Activated naive CD4-positive, alpha-beta T cell treated with anti-CD3 and anti-CD28 coated beads, Interleukin-2, amount 10 ng/mL, durations not matched to agents 7 days and 5 days (primary cell): ENCODE measurements at regions not wholly inside any gene's neighbourhood (a gene's known extent, or its start where the extent isn't known, plus 50 kb on each side); places are given as distances from the start of the nearest gene placed in this dataset.

Experiments
- CTCF ChIA-PET: fragments of 350-600 bp; sonication (Branson Sonifier 250); formaldehyde crosslinking; loops from one replicate; lab custom pipeline; 2021; ENCODE audit warnings: antibody characterized with exemption; lab: Charles Lee
- DNase-seq: peaks from one replicate; pipeline ENCODE4 v3.0.0-alpha.2; 2020
- H3K27ac Mint-ChIP-seq: one replicate; pipeline ENCODE4 v1.8.0; 2021; ENCODE audit warnings: mild to moderate bottlenecking, moderate library complexity, mixed read lengths
- H3K27me3 Mint-ChIP-seq: one replicate; pipeline ENCODE4 v1.8.0; 2021; ENCODE audit warnings: mild to moderate bottlenecking, mixed read lengths
- H3K36me3 Mint-ChIP-seq: one replicate; pipeline ENCODE4 v1.8.0; 2021; ENCODE audit warnings: mixed read lengths
- H3K4me1 Mint-ChIP-seq: one replicate; pipeline ENCODE4 v1.8.0; 2021; ENCODE audit warnings: mixed read lengths
- H3K4me3 Mint-ChIP-seq: one replicate; pipeline ENCODE4 v1.8.0; 2021; ENCODE audit warnings: mild to moderate bottlenecking, moderate library complexity, mixed read lengths
- H3K9me3 Mint-ChIP-seq: one replicate; pipeline ENCODE4 v1.8.0; 2021; ENCODE audit warnings: mixed read lengths

- Mint-ChIP-seq H3K36me3 (no peaks in the 10 kb centered on the region), H3K27ac (no peak overlapping the region), H3K27me3 (peaks cover 14% of the 10 kb centered on the region), H3K9me3 (no peaks in the 10 kb centered on the region), H3K4me3 (no peak overlapping the region), H3K4me1 (no peaks in the 10 kb centered on the region)
- no peak for DNase-seq
- CTCF ChIA-PET, result no interaction called here
These were observed 97.9 kb downstream of the ADRA2C start for GRCh38 chr4:3863841-3864741.

GRCh38 chr4:3864742-3865721 is 98.8 kb downstream of the ADRA2C start:
- H3K4me1 Mint-ChIP-seq, result no peaks in the 10 kb centered on the region
- no peak for DNase-seq
- CTCF ChIA-PET, result no interaction called here
- H3K36me3 Mint-ChIP-seq, result no peaks in the 10 kb centered on the region
- H3K9me3 Mint-ChIP-seq, result no peaks in the 10 kb centered on the region
- peaks cover 19% of the 10 kb centered on the region for H3K27me3 Mint-ChIP-seq
- no peak overlapping the region for H3K27ac Mint-ChIP-seq
- H3K4me3 Mint-ChIP-seq, result no peak overlapping the region

GRCh38 chr4:3865986-3866812 is 100.0 kb downstream of the ADRA2C start:
- Mint-ChIP-seq H3K36me3 (no peaks in the 10 kb centered on the region), H3K4me1 (peaks cover 3% of the 10 kb centered on the region), H3K9me3 (no peaks in the 10 kb centered on the region), H3K27ac (no peak overlapping the region), H3K27me3 (peaks cover 31% of the 10 kb centered on the region), H3K4me3 (no peak overlapping the region)
- DNase-seq, result no peak
- CTCF ChIA-PET, result no interaction called here

DNA sequence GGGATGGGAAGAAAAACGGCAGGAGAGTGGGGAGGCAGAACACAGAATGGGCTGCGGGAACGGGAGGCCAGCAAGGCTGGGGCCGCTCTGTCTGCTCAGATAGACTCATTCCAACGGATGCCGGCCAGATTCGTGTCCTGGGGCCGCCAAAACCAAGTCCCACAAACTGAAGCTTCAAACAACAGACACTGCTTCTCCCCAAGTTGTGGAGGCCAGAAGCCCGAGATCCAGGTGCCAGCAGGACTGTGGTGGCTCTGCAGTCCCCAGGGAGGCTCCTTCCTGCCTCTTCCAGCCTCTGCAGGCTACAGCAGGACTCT is 100.6 kb downstream of the ADRA2C start:
- Mint-ChIP-seq H3K9me3 (no peaks in the 10 kb centered on the region), H3K27me3 (peaks cover 37% of the 10 kb centered on the region), H3K27ac (no peak overlapping the region), H3K4me3 (no peak overlapping the region), H3K36me3 (no peaks in the 10 kb centered on the region), H3K4me1 (peaks cover 3% of the 10 kb centered on the region)
- CTCF ChIA-PET, result no interaction called here
- no peak for DNase-seq

DNA sequence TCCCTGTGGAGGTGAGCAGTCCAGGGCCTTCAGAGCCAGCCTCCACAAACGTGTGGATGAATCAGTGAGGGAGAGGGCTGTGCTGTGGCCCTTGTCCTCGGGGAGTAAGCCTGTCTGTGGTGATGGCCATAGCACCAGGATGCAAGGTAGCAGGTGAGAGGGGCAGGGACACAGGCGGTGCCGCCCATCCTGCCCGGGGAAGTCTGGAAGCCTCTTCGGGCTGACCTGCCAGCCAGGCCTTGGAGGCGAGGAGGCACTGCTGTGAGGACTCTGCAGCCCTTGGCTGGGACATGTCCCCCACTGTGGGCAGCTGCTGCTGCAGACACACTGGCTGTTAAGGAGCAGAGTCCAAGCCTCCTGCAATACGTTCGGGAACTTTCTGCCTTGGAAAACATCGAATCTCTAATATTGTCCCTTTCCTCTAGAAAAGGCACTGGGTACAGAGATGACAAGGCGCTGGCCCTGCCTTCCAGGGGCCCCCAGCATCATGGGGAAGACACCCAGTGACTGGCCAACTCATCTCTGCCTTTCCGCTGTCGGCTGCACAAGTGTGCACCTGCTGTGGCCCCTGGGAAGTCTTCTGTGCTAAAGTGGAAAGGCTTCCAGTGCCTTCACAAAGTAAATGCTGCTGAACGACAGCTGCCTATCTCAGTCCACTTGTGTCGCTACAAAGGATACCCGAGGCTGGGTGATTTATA is 101.4 kb downstream of the ADRA2C start:
- Mint-ChIP-seq H3K4me3 (no peak overlapping the region), H3K9me3 (no peaks in the 10 kb centered on the region), H3K4me1 (peaks cover 3% of the 10 kb centered on the region), H3K36me3 (no peaks in the 10 kb centered on the region), H3K27ac (no peak overlapping the region), H3K27me3 (peaks cover 45% of the 10 kb centered on the region)
- CTCF ChIA-PET, result no interaction called here
- no peak for DNase-seq

GRCh38 chr4:3868211-3869173 is 102.3 kb downstream of the ADRA2C start:
- CTCF ChIA-PET, result no interaction called here
- H3K36me3 Mint-ChIP-seq, result no peaks in the 10 kb centered on the region
- H3K4me1 Mint-ChIP-seq, result peaks cover 3% of the 10 kb centered on the region
- H3K27me3 Mint-ChIP-seq, result peaks cover 49% of the 10 kb centered on the region
- peak; percentile 32 for DNase-seq
- H3K4me3 Mint-ChIP-seq, result no peak overlapping the region
- H3K9me3 Mint-ChIP-seq, result no peaks in the 10 kb centered on the region
- no peak overlapping the region for H3K27ac Mint-ChIP-seq

DNA sequence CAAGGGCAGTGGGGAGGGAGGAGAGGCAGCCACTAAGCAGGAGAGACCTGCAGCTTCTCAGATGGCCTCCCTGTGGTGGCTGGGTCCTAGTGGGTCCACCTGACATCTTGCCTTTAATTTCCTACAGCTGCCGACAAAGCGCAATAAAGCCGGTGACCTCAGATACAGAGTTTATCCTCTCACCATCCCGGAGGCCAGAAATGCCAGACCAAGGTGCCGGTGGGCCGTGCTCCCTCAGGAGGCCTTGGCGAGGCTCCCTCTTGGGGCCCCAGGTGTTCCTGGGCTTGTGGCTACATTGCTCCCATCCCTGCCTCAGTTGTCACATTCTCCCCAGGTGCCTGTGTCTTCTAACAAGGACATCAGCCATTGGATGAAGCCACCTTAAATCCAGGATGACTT is 103.0 kb downstream of the ADRA2C start:
- Mint-ChIP-seq H3K4me3 (no peak overlapping the region), H3K9me3 (no peaks in the 10 kb centered on the region), H3K4me1 (peaks cover 3% of the 10 kb centered on the region), H3K27ac (no peak overlapping the region), H3K36me3 (no peaks in the 10 kb centered on the region), H3K27me3 (peaks cover 55% of the 10 kb centered on the region)
- CTCF ChIA-PET, result no interaction called here
- DNase-seq, result no peak

GRCh38 chr4:3869661-3870566 is 103.7 kb downstream of the ADRA2C start:
- CTCF ChIA-PET, result interaction anchor here (0.5 to 0.8 kb wide), 2 partner anchors 10 to 197 kb away, joined by 3 read pairs; no protein-coding TSS in a partner anchor
- H3K9me3 Mint-ChIP-seq, result no peaks in the 10 kb centered on the region
- DNase-seq, result no peak
- H3K4me1 Mint-ChIP-seq, result peaks cover 3% of the 10 kb centered on the region
- no peaks in the 10 kb centered on the region for H3K36me3 Mint-ChIP-seq
- peaks cover 62% of the 10 kb centered on the region for H3K27me3 Mint-ChIP-seq
- H3K27ac Mint-ChIP-seq, result no peak overlapping the region
- H3K4me3 Mint-ChIP-seq, result no peak overlapping the region

DNA sequence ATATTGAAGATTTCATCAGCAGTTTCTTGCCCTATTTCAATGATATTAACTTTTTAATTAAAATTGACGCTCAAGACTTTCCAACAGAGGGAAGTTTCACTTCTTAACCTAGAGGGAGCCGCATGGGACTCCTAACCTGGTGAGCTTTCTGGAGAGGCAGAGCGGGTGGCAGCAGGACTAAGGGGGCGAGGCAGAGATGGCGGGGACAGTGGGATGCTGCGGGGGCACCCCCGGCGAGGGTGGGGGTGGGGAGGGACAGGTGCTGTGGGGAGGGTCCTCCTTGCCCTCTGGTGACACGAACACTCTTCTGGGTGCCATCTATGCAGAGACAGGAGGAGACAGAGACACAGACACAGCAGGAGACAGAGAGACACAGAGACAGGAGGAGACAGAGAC is 104.4 kb downstream of the ADRA2C start:
- CTCF ChIA-PET, result interaction anchor here (0.8 kb wide), 1 partner anchor 10 kb away, joined by 3 read pairs; no protein-coding TSS in a partner anchor
- no peaks in the 10 kb centered on the region for H3K36me3 Mint-ChIP-seq
- H3K27me3 Mint-ChIP-seq, result peaks cover 67% of the 10 kb centered on the region
- peaks cover 3% of the 10 kb centered on the region for H3K4me1 Mint-ChIP-seq
- H3K4me3 Mint-ChIP-seq, result no peak overlapping the region
- no peak overlapping the region for H3K27ac Mint-ChIP-seq
- DNase-seq, result no peak
- H3K9me3 Mint-ChIP-seq, result no peaks in the 10 kb centered on the region

DNA sequence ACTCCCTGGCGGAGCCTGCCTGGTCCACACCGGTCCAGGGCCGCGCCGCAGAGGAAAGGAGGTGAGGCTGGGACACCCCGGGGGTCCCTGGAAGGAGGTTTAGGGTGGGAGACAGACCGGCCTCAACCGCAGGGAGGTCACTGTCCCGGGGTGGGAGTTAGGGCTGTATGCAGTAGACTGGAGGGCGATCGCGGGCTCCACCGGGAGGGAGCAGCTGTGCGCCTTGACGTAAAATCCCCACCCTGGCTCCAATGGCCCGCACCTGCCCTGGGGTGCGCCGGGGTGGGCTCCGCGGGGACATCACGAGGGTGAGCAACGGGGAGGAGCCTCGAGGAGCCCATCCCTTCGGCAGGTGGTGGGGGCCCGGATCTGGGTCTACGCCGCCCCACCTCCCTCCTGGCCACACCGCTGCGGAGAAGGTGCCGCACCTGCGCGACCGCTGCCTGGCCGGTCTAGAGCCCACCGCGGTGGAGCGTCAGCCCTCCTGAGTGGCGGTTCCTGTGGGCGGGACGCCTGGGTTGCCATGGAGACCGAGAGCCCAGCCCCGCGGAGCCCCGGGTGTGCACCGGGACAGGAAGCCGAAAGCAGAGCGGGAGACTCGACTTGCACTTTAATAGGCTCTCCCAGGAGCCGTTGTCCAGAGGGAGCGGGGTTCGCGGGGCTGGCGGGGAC is 105.1 kb downstream of the ADRA2C start:
- Mint-ChIP-seq H3K27ac (no peak overlapping the region), H3K4me3 (no peak overlapping the region), H3K36me3 (no peaks in the 10 kb centered on the region), H3K4me1 (peaks cover 3% of the 10 kb centered on the region), H3K9me3 (no peaks in the 10 kb centered on the region), H3K27me3 (peaks cover 71% of the 10 kb centered on the region)
- CTCF ChIA-PET, result no interaction called here
- DNase-seq, result peak; percentile 53

DNA sequence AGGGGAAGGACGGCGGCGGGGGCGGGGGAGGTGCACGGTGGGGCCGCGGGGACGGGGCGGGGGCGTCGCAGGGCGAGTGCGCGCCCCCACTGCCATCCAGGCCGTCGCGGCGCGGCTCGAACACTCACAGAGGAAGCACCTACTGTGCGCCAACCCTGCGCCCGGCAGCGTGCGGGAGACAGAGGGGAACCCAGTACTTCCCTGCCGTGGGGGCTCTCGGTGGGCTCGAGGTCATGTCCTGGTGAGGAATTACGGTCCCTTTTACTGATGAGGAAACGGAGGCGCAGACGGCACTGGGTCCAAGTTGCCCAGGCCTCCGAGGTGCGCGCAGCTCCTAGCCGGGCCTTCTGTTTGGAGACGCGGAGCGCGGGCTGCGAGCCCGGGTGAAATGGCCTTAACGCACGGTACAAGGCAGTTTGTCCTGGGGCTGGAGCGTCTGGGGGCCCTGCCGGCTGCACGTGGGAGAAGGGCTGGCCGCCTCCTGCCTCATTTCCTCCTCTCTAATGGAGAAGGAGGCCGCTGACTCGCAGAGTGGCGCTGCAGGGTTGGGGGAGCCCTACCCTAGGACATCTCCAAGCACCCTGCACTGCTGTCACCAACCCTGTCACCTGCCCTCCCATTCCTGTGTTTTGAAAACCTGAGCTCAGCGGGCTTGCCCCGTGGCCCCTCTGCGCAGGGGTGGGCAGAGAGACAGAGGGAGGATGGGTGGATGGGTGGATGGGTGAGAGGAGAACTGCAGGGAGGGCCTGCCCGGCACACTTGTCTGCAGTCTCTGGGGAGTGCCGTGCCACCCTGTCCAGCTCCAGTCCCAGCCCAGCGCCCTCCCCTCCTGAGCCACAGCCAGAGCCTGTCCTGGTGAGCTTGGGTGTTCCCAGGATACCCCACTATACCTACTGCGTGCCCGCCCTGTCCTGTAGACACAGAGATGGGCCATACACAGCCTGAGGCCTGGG is 106.0 kb downstream of the ADRA2C start:
- H3K4me3 Mint-ChIP-seq, result no peak overlapping the region
- H3K27ac Mint-ChIP-seq, result no peak overlapping the region
- CTCF ChIA-PET, result no interaction called here
- no peaks in the 10 kb centered on the region for H3K36me3 Mint-ChIP-seq
- H3K4me1 Mint-ChIP-seq, result peaks cover 3% of the 10 kb centered on the region
- no peak for DNase-seq
- no peaks in the 10 kb centered on the region for H3K9me3 Mint-ChIP-seq
- H3K27me3 Mint-ChIP-seq, result peaks cover 76% of the 10 kb centered on the region
